ENCODE measurements at regions not wholly inside any gene's neighbourhood (a gene's known extent, or its start where the extent isn't known, plus 50 kb on each side); places are given as distances from the start of the nearest gene placed in this dataset.

- Histone ChIP-seq H3K4me1 (peaks cover 10% of the 10 kb centered on the region), H3K4me3 (no peak overlapping the region), H3K9me3 (no peaks in the 10 kb centered on the region), H3K36me3 (no peaks in the 10 kb centered on the region), H3K27ac (no peak overlapping the region), H3K27me3 (ENCODE audit: low read depth) (no peaks in the 10 kb centered on the region)
- no peak for TF ChIP-seq CTCF (IDR thresholded peaks at IDR 0.05)
- no peak for ATAC-seq
- no peak for DNase-seq
- intact Hi-C loops (cut with DNase I): no loop called here
Measured at GRCh38 chr18:45167631-45168280, 447.5 kb upstream of the SLC14A2 start.

- Histone ChIP-seq H3K27me3 (ENCODE audit: low read depth) (no peaks in the 10 kb centered on the region), H3K9me3 (no peaks in the 10 kb centered on the region), H3K4me3 (no peak overlapping the region), H3K36me3 (no peaks in the 10 kb centered on the region), H3K4me1 (peaks cover 10% of the 10 kb centered on the region), H3K27ac (no peak overlapping the region)
- DNase-seq (no peak), ATAC-seq (no peak)
- intact Hi-C loops (cut with DNase I): no loop called here
- TF ChIP-seq CTCF (IDR thresholded peaks at IDR 0.05): no peak
Measured at GRCh38 chr18:45168866-45169600, 446.2 kb upstream of the SLC14A2 start.

- Histone ChIP-seq H3K4me1 (peaks cover 10% of the 10 kb centered on the region), H3K27me3 (ENCODE audit: low read depth) (no peaks in the 10 kb centered on the region), H3K36me3 (no peaks in the 10 kb centered on the region), H3K27ac (no peak overlapping the region), H3K9me3 (no peaks in the 10 kb centered on the region), H3K4me3 (no peak overlapping the region)
- no peak for ATAC-seq
- DNase-seq: no peak
- intact Hi-C loops (cut with DNase I): no loop called here
- TF ChIP-seq CTCF (IDR thresholded peaks at IDR 0.05): no peak
Measured at GRCh38 chr18:45169610-45170009, 445.7 kb upstream of the SLC14A2 start.

GRCh38 chr18:45171679-45172191, 443.5 kb upstream of the SLC14A2 start:
- Histone ChIP-seq H3K9me3 (no peaks in the 10 kb centered on the region), H3K36me3 (no peaks in the 10 kb centered on the region), H3K27ac (no peak overlapping the region), H3K4me1 (peaks cover 1% of the 10 kb centered on the region), H3K4me3 (no peak overlapping the region), H3K27me3 (ENCODE audit: low read depth) (no peaks in the 10 kb centered on the region)
- DNase-seq (no peak), ATAC-seq (no peak)
- intact Hi-C loops (cut with DNase I): no loop called here
- TF ChIP-seq CTCF (IDR thresholded peaks at IDR 0.05): no peak

- ATAC-seq (no peak), DNase-seq (no peak)
- no peaks in the 10 kb centered on the region for H3K36me3 ChIP-seq
- no peaks in the 10 kb centered on the region for H3K27me3 ChIP-seq (ENCODE audit: low read depth)
- TF ChIP-seq CTCF (IDR thresholded peaks at IDR 0.05): no peak
- no peaks in the 10 kb centered on the region for H3K9me3 ChIP-seq
- no peak overlapping the region for H3K27ac ChIP-seq
- no peaks in the 10 kb centered on the region for H3K4me1 ChIP-seq
- H3K4me3 ChIP-seq: no peak overlapping the region
- intact Hi-C loops (cut with DNase I): no loop called here
Measured at GRCh38 chr18:45173327-45173726, 441.9 kb upstream of the SLC14A2 start.
